SW480 (cell line): ENCODE measurements at regions not wholly inside any gene's neighbourhood (a gene's known extent, or its start where the extent isn't known, plus 50 kb on each side); places are given as distances from the start of the nearest gene placed in this dataset.
A peak's percentile ranks its signal among the peaks of the same experiment; 100 is the strongest.

Experiments
- DNase-seq: peaks from one replicate; pipeline ENCODE4 v3.0.0-alpha.2; 2016; ENCODE audit warnings: low spot score

- no peak for DNase-seq
Observed at GRCh38 chr5:125289606-125290005, 543.2 kb upstream of the ZNF608 start.

DNA sequence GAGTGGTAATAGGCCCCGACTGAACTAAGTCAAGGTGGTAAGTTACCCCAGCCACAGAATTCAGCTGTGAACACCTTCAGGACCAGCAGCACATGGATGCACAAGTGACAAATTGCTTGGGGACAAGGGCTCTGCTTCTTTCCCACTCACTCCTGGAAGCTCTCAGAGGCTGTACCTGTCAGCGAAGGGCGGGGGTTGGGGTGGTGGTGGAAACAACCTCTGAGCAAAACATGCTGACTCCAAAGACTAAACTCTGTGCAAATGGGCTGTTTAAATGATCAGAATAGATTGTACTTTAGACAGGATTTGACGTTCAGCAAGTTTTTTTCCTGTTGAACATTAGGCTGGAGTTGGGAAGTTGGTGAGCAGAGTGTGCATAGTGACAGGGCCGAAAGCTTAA lies 544.5 kb upstream of the ZNF608 start:
- no peak for DNase-seq

DNA sequence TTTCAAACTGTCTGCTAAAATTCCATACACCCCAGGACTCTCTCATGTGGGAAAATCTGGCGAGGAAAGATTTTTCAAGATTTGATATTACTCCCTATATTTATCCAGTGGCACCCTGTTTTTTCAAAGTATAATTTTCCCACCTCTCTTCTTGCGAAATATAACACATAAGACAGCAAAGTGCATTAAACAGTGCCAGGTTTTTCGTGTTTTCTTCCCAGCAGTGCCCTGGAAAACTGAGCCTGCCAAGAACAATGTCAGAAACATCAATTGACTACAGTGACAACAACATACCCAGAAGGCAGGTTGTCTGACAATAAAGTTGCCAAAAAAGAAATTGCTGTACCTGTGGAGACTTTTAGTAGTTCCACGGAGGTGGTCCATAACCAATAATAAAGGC lies 545.0 kb upstream of the ZNF608 start:
- DNase-seq = no peak

DNA sequence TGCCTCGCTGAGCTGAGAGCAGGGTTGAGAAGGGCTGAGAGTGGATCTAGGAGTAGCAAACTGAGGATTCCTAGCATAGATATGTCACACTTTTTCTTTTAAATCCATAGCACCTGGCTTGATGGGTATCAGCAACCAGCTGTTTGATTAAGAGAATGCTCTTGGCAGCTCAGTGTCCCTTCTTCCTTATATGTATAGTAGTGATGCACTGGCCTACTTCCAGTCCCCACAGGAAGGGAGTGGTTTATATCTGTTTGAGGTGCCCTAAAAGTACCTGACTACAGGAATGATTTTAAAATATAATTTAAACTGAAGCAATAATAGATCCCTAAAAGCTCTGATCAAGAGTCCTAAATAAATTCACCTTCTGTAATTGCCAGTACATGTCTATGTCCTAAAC lies 546.8 kb upstream of the ZNF608 start:
- DNase-seq = no peak

DNA sequence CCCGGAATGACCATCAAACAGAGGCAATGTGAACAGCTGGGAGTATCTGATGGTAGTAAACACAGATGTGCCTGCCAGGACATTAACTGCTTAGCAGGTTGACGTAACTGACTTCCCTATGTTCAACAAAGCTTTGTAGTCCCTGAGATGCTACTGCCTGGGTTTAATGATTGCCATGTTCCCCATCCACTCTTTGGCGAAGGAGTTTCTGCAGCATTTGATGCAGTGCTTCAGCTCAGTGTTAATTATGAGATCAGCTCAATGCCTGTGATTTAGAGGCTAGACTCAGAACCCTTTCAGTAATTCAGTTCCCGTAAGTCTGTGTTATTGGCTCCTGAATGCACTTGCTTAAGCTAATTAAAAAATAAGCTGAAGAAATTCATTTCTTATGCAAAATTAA lies 547.3 kb upstream of the ZNF608 start:
- no peak for DNase-seq

GRCh38 chr5:125294844-125295243 lies 548.4 kb upstream of the ZNF608 start:
- no peak for DNase-seq

DNA sequence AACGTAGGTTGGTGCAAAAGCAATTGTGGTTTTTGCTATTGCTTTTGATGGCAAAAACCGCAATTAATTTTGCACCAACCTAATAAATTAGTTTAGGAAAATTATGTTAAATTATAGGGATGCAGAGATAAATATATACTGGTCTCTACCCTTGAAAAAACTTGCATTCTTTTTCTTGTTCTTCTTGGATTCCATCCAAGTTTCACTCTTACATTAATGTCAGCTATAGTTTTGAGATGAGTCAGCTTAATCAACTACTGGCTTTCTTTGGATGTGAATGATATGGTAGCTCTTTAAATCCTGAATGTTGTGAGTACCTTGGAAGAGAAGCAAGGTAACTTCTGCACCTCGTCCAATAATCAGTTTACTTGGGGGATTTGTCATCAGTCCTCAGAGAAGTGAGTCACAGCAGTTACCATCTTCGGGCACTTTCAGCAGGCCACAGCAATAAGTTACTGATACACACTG lies 549.0 kb upstream of the ZNF608 start:
- DNase-seq = no peak

GRCh38 chr5:125298258-125298657 lies 551.8 kb upstream of the ZNF608 start:
- no peak for DNase-seq

- no peak for DNase-seq
Observed at GRCh38 chr5:125298746-125299379, 552.4 kb upstream of the ZNF608 start.

- DNase-seq = no peak
Observed at GRCh38 chr5:125301711-125302110, 555.3 kb upstream of the ZNF608 start.

GRCh38 chr5:125302577-125302976 lies 556.1 kb upstream of the ZNF608 start:
- DNase-seq = no peak

- DNase-seq = no peak
Observed at GRCh38 chr5:125306741-125307140, 560.3 kb upstream of the ZNF608 start.

GRCh38 chr5:125310749-125311148 lies 564.3 kb upstream of the ZNF608 start:
- no peak for DNase-seq

- no peak for DNase-seq
Observed at GRCh38 chr5:125311743-125312142, 565.3 kb upstream of the ZNF608 start.

DNA sequence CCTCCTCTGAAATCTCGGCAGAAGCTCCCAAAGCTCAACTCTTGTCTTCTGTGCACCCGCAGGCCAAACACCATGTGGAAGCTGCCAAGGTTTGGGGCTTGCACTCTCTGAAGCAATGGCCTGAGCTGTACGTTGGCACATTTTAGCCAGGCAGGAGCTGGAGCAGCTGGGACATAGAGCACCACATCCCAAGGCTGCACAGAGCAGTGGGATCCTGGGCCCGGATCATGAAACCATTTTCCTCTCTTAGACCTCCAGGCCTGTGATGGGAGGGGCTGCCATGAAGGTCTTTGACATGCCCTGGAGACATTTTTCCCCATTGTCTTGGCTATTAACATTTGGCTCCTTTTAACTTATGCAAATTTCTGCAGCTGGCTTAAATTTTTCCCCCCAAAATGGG lies 567.1 kb upstream of the ZNF608 start:
- DNase-seq = no peak

DNA sequence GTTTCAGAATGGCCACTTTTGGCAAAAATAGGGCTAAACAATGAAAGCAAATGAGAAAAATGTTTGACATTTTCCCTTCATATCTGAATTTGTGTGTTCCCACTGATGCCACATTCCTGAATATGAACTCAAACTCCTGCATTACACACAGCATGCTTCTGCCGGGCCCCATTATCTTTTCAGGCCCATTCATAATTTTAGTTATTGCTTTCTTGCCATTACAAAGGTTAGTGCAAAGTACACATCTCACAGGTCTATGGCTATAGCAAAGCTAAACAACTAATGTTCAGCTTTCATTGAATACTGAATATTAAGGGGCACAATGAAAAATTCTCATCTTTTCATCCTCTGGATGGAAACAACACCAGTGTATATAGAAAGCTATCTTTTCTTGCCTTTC lies 568.9 kb upstream of the ZNF608 start:
- no peak for DNase-seq

- no peak for DNase-seq
Observed at GRCh38 chr5:125316391-125316790, 570.0 kb upstream of the ZNF608 start.

GRCh38 chr5:125316915-125317535 lies 570.6 kb upstream of the ZNF608 start:
- DNase-seq = peak; percentile 13

- peak; percentile 2 for DNase-seq
Observed at GRCh38 chr5:125317536-125317995, 571.1 kb upstream of the ZNF608 start.

DNA sequence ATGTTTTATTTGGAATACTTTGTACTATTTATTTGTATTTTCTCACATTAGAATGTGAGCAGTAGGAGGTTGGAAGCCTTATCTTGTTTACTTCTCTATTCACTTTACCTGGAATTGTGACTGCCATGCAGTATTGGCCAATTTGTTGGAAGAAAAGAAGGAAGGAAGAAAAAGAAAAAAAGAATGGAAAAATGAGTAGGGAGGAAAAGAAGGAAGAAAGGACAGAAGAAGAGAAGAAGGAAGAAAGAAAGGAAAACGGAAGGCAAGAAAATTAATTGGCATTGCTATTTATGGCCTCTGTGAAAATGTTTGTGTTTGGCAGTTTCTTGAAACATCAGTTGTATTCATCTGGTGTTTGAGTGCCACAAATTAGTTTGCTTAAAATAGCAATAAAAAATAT lies 575.2 kb upstream of the ZNF608 start:
- no peak for DNase-seq

DNA sequence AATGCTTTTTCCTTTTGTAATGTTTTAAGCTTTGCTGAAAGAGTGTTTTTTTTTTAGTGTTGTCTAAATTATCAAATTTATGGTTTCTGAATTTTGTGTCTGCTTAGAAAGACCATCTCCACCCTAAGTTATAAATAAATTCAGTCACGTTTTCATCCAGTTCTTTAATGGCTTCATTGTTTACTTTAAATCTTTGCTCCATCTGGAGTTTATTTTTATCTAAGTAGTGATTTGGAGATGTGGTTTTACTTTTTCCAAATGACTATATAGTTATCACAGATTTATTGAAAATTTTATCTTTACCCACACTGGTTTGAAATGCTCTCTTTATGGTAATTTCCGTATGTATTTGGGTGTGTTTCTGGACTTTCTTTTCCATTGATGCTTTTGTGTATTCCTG lies 577.2 kb upstream of the ZNF608 start:
- no peak for DNase-seq

GRCh38 chr5:125325488-125326149 lies 579.2 kb upstream of the ZNF608 start:
- DNase-seq = no peak

DNA sequence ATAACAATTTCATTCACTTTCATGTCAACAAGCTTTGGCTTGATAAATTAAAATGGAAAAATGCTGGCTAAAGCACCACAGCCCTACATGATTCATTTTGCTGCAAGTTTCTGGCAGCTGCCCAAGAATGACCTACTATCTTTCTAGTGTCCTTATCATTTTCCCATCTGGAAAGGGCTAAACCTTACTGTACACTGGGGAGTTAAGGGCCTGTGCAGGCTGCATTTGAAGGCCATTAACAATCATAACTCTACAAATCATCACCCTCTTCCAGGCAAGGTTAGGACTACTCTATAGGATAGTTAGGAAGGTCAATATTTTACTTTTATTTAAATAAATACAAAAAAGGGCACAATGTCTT lies 579.7 kb upstream of the ZNF608 start:
- no peak for DNase-seq

- no peak for DNase-seq
Observed at GRCh38 chr5:125327676-125328075, 581.2 kb upstream of the ZNF608 start.
